NT2/D1 (cell line): ENCODE measurements at regions not wholly inside any gene's neighbourhood (a gene's known extent, or its start where the extent isn't known, plus 50 kb on each side); places are given as distances from the start of the nearest gene placed in this dataset.

Source experiments
- DNase-seq: peaks from one replicate; pipeline ENCODE4 v3.0.0-alpha.2; 2011; ENCODE audit warnings: low read depth, low spot score
- H3K27me3 ChIP-seq: 2 replicates; pipeline ENCODE4 v1.6.0; 2011; ENCODE audit warnings: mild to moderate bottlenecking; ENCODE audit not compliant: insufficient read length, insufficient read depth
- H3K36me3 ChIP-seq: 2 replicates; pipeline ENCODE4 v1.6.1; 2011; ENCODE audit warnings: mild to moderate bottlenecking, low read length, mixed read lengths; ENCODE audit not compliant: insufficient read depth, insufficient read length
- H3K4me1 ChIP-seq: 2 replicates; pipeline ENCODE4 v1.5.1; 2011; ENCODE audit not compliant: insufficient read depth, insufficient read length
- H3K4me3 ChIP-seq: 2 replicates; pipeline ENCODE4 v1.5.1; 2011; ENCODE audit warnings: low read depth; ENCODE audit not compliant: insufficient read length
- H3K9ac ChIP-seq: 2 replicates; pipeline ENCODE4 v1.6.0; 2011; ENCODE audit warnings: low read depth; ENCODE audit not compliant: insufficient read length
- H3K9me3 ChIP-seq: 2 replicates; pipeline ENCODE4 v1.5.1; 2011; ENCODE audit warnings: mild to moderate bottlenecking, low read length; ENCODE audit not compliant: insufficient read depth
- SUZ12 ChIP-seq: IDR thresholded peaks from 2 replicates; pipeline ENCODE4 v1.6.1; 2011; ENCODE audit not compliant: insufficient read length, insufficient read depth; ENCODE audit errors: extremely low read depth
- YY1 ChIP-seq: IDR thresholded peaks from 2 replicates; pipeline ENCODE4 v1.6.1; 2011; ENCODE audit not compliant: insufficient read length, insufficient read depth
- ZNF274 ChIP-seq: IDR thresholded peaks from 2 replicates; pipeline ENCODE4 v1.6.1; 2011; ENCODE audit warnings: mild to moderate bottlenecking, low read depth, low read length

GRCh38 chr4:18935659-18936345 lies 914.2 kb upstream of the LCORL start:
- DNase-seq, result no peak
- H3K4me3 ChIP-seq, result no peak overlapping the region
- peaks cover 7% of the 10 kb centered on the region; the same call in 1 of the 2 replicates for H3K9me3 ChIP-seq
- no peaks in the 10 kb centered on the region for H3K36me3 ChIP-seq
- no peak for TF ChIP-seq YY1
- TF ChIP-seq ZNF274, result no peak
- no peak for TF ChIP-seq SUZ12
- H3K9ac ChIP-seq, result no peak overlapping the region
- no peaks in the 10 kb centered on the region for H3K4me1 ChIP-seq
- no peaks in the 10 kb centered on the region for H3K27me3 ChIP-seq

- no peak for DNase-seq
- TF ChIP-seq YY1 (no peak), ZNF274 (no peak), SUZ12 (no peak)
- H3K4me3 ChIP-seq, result no peak overlapping the region
Measured at GRCh38 chr4:18934197-18934596, 912.6 kb upstream of the LCORL start.

DNA sequence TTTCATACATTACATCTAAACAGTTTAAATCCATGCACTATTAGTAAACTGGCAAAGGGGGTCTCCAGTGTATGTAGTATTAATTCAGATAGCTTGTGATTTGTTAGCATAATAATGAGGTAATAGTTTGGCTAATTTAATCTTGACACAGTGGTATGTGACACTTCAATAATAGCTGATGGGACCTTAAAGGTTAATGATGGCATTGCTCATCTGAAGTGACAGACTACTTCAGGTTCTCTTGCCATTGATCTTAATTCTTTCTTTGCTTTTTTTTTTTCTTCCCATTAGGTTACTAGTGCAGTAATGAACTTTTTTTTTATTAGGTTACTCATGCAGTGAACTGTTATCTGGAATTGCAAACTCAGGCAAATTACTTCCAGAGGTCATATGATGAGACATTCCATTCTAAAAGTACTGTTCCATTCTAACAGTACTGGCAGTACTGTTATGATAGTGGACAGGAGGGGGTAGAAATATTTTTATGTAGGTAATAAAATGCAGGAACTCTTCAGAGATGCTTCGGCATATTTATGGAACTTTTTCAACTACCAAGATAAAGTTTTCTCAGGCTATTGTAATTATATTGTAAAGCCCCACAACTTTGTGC lies 911.3 kb upstream of the LCORL start:
- Histone ChIP-seq H3K36me3 (no peaks in the 10 kb centered on the region), H3K27me3 (no peaks in the 10 kb centered on the region), H3K9ac (no peak overlapping the region), H3K4me3 (no peak overlapping the region), H3K9me3 (peaks cover 7% of the 10 kb centered on the region; the same call in 1 of the 2 replicates), H3K4me1 (no peaks in the 10 kb centered on the region)
- no peak for TF ChIP-seq SUZ12
- no peak for TF ChIP-seq YY1
- TF ChIP-seq ZNF274, result no peak
- DNase-seq, result no peak

More at GRCh38 chr4:18934197-18934596, 912.6 kb upstream of the LCORL start:
- H3K4me1 ChIP-seq, result no peaks in the 10 kb centered on the region
- H3K9ac ChIP-seq, result no peak overlapping the region
- H3K9me3 ChIP-seq, result peaks cover 7% of the 10 kb centered on the region; the same call in 1 of the 2 replicates
- H3K27me3 ChIP-seq, result no peaks in the 10 kb centered on the region
- H3K36me3 ChIP-seq, result no peaks in the 10 kb centered on the region

GRCh38 chr4:18931643-18932377 lies 910.3 kb upstream of the LCORL start:
- no peak for DNase-seq
- no peaks in the 10 kb centered on the region for H3K9me3 ChIP-seq
- H3K4me1 ChIP-seq, result no peaks in the 10 kb centered on the region
- no peaks in the 10 kb centered on the region for H3K36me3 ChIP-seq
- no peaks in the 10 kb centered on the region for H3K27me3 ChIP-seq
- TF ChIP-seq ZNF274 (no peak), SUZ12 (no peak), YY1 (no peak)
- no peak overlapping the region for H3K9ac ChIP-seq
- H3K4me3 ChIP-seq, result no peak overlapping the region

GRCh38 chr4:18930487-18930886 lies 908.9 kb upstream of the LCORL start:
- no peak for DNase-seq
- TF ChIP-seq SUZ12 (no peak), ZNF274 (no peak), YY1 (no peak)
- H3K36me3 ChIP-seq, result no peaks in the 10 kb centered on the region

GRCh38 chr4:18923496-18924161 lies 902.1 kb upstream of the LCORL start:
- Histone ChIP-seq H3K9ac (no peak overlapping the region), H3K27me3 (no peaks in the 10 kb centered on the region), H3K36me3 (no peaks in the 10 kb centered on the region), H3K4me3 (no peak overlapping the region), H3K4me1 (no peaks in the 10 kb centered on the region), H3K9me3 (no peaks in the 10 kb centered on the region)
- TF ChIP-seq ZNF274 (no peak), YY1 (no peak), SUZ12 (no peak)
- no peak for DNase-seq

More at GRCh38 chr4:18930487-18930886, 908.9 kb upstream of the LCORL start:
- Histone ChIP-seq H3K9me3 (no peaks in the 10 kb centered on the region), H3K27me3 (no peaks in the 10 kb centered on the region), H3K4me1 (no peaks in the 10 kb centered on the region), H3K4me3 (no peak overlapping the region), H3K9ac (no peak overlapping the region)

- TF ChIP-seq SUZ12, result no peak
- TF ChIP-seq YY1, result no peak
- no peak for TF ChIP-seq ZNF274
- Histone ChIP-seq H3K4me1 (no peaks in the 10 kb centered on the region), H3K9ac (no peak overlapping the region), H3K27me3 (no peaks in the 10 kb centered on the region), H3K36me3 (no peaks in the 10 kb centered on the region), H3K4me3 (no peak overlapping the region), H3K9me3 (peaks cover 17% of the 10 kb centered on the region)
- DNase-seq, result no peak
Measured at GRCh38 chr4:18917689-18918088, 896.1 kb upstream of the LCORL start.
